GM12891 (cell line): ENCODE measurements at regions not wholly inside any gene's neighbourhood (a gene's known extent, or its start where the extent isn't known, plus 50 kb on each side); places are given as distances from the start of the nearest gene placed in this dataset.

Experiments
- POLR2A ChIP-seq: IDR thresholded peaks from 2 replicates; pipeline ENCODE4 v1.6.1; 2011; ENCODE audit warnings: low read depth, low read length, control low read depth
- POLR2AphosphoS5 ChIP-seq: IDR thresholded peaks from 2 replicates; pipeline ENCODE4 v1.6.1; 2011; ENCODE audit warnings: low read depth, low read length, control low read depth

DNA sequence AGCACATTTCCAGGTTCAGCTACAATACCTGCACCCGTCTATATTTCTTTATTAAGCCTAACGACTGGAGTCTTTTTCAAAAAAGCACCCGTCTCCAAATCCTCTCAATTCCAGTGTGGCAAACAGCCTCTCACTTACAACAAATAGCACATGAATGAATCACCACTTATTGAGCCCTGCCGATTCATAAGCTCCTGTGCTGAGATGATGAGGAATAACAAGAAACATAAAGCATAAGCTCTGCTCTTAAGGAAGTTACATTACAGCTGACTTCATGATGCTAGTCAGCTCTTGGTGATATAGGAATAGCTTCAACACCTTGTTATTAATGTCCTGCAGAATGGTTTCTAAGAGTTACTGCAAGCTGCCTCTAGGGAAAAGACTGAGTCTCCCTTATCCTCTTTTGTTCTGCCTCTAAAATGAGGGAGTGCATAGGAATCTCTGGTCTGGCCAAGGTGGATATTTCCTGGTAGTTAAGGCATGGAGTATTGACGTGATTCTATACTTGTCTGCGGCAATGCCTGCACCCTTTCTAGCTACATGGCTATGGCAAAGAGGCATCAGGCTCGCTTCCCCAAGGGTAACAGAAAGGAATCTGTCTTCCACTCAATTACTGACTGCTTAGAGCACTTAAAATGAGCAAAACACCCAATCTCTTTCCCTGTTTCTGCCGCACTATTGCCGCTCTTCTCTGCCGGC, 195.7 kb downstream of the KLF12 start:
- TF ChIP-seq POLR2AphosphoS5 (no peak), POLR2A (no peak)
